HAP-1 (cell line): ENCODE measurements at regions not wholly inside any gene's neighbourhood (a gene's known extent, or its start where the extent isn't known, plus 50 kb on each side); places are given as distances from the start of the nearest gene placed in this dataset.

Experiments used
- DNase-seq, 2 experiments: peaks; one replicate each; pipeline ENCODE4 v3.0.0-alpha.2; 2016 to 2020; ENCODE audit warnings: low spot score in 2 of 2
- H3K27me3 ChIP-seq: fragments of 250-450 bp; sonication (Bioruptor Pico); 2 replicates; pipeline ENCODE4 v1.5.1; 2020; ENCODE audit warnings: low read depth, mild to moderate bottlenecking, moderate library complexity
- H3K36me3 ChIP-seq: fragments of 250-450 bp; sonication (Bioruptor Pico); replicated peaks from 2 replicates; pipeline ENCODE4 v1.5.1; 2020; ENCODE audit warnings: mild to moderate bottlenecking
- H3K4me1 ChIP-seq: fragments of 250-450 bp; sonication (Bioruptor Pico); 2 replicates; pipeline ENCODE4 v1.5.1; 2020; ENCODE audit warnings: mild to moderate bottlenecking
- H3K4me3 ChIP-seq: fragments of 250-450 bp; sonication (Bioruptor Pico); 2 replicates; pipeline ENCODE4 v1.5.1; 2020; ENCODE audit warnings: mild to moderate bottlenecking, moderate library complexity
- H3K9me3 ChIP-seq: fragments of 250-450 bp; sonication (Bioruptor Pico); 2 replicates; pipeline ENCODE4 v1.5.1; 2020; ENCODE audit warnings: mild to moderate bottlenecking, moderate library complexity
- in situ Hi-C: fragments of 300-500 bp; cut with MboI; formaldehyde crosslinking; loops from 3 replicates; pipeline ENCODE4 v1.14.3; 2020; ENCODE audit warnings: low sequenced_read_pairs, inconsistent platforms, mixed read lengths

- in situ Hi-C loops, result no loop called here
- peaks cover 39% of the 10 kb centered on the region for H3K27me3 ChIP-seq
These were observed 498.4 kb downstream of the TLE4 start for GRCh38 chr9:80070071-80070742.

GRCh38 chr9:80066931-80067330 is 495.2 kb downstream of the TLE4 start:
- Histone ChIP-seq H3K27me3 (peaks cover 48% of the 10 kb centered on the region), H3K4me1 (peaks cover 2% of the 10 kb centered on the region), H3K9me3 (no peaks in the 10 kb centered on the region), H3K36me3 (no peaks in the 10 kb centered on the region), H3K4me3 (no peak overlapping the region)
- peak; percentile 18 to 82 for DNase-seq
- in situ Hi-C loops, result no loop called here

More at GRCh38 chr9:80070071-80070742, 498.4 kb downstream of the TLE4 start:
- Histone ChIP-seq H3K4me1 (peaks cover 2% of the 10 kb centered on the region), H3K36me3 (no peaks in the 10 kb centered on the region), H3K9me3 (no peaks in the 10 kb centered on the region), H3K4me3 (no peak overlapping the region)
- DNase-seq, result no peak

- no peak overlapping the region for H3K4me3 ChIP-seq
- H3K4me1 ChIP-seq, result peaks cover 2% of the 10 kb centered on the region
- no peak for DNase-seq
- H3K27me3 ChIP-seq, result peaks cover 20% of the 10 kb centered on the region
- no peaks in the 10 kb centered on the region for H3K36me3 ChIP-seq
- in situ Hi-C loops, result no loop called here
- no peaks in the 10 kb centered on the region for H3K9me3 ChIP-seq
These were observed 490.8 kb downstream of the TLE4 start for GRCh38 chr9:80062567-80062966.

GRCh38 chr9:80061940-80062339 is 490.2 kb downstream of the TLE4 start:
- in situ Hi-C loops, result no loop called here
- H3K4me3 ChIP-seq, result no peak overlapping the region
- H3K4me1 ChIP-seq, result peaks cover 2% of the 10 kb centered on the region
- H3K36me3 ChIP-seq, result no peaks in the 10 kb centered on the region
- DNase-seq, result no peak
- no peaks in the 10 kb centered on the region for H3K9me3 ChIP-seq
- peaks cover 20% of the 10 kb centered on the region for H3K27me3 ChIP-seq

- H3K27me3 ChIP-seq, result peaks cover 16% of the 10 kb centered on the region
- H3K4me1 ChIP-seq, result peaks cover 2% of the 10 kb centered on the region; the same call in 1 of the 2 replicates
- no peaks in the 10 kb centered on the region for H3K36me3 ChIP-seq
- no peak overlapping the region for H3K4me3 ChIP-seq
- no peaks in the 10 kb centered on the region for H3K9me3 ChIP-seq
- in situ Hi-C loops, result no loop called here
- no peak for DNase-seq
These were observed 489.3 kb downstream of the TLE4 start for GRCh38 chr9:80061096-80061495.

GRCh38 chr9:80059979-80060378 is 488.2 kb downstream of the TLE4 start:
- no peak for DNase-seq
- H3K36me3 ChIP-seq, result no peaks in the 10 kb centered on the region
- H3K27me3 ChIP-seq, result peaks cover 6% of the 10 kb centered on the region
- H3K4me3 ChIP-seq, result no peak overlapping the region
- in situ Hi-C loops, result no loop called here
- no peaks in the 10 kb centered on the region for H3K4me1 ChIP-seq
- no peaks in the 10 kb centered on the region for H3K9me3 ChIP-seq

- no peak for DNase-seq
- H3K27me3 ChIP-seq, result peaks cover 2% of the 10 kb centered on the region; the same call in 1 of the 2 replicates
- H3K4me3 ChIP-seq, result no peak overlapping the region
- H3K4me1 ChIP-seq, result no peaks in the 10 kb centered on the region
- no peaks in the 10 kb centered on the region for H3K36me3 ChIP-seq
- in situ Hi-C loops, result no loop called here
- no peaks in the 10 kb centered on the region for H3K9me3 ChIP-seq
These were observed 487.4 kb downstream of the TLE4 start for GRCh38 chr9:80059191-80059590.

- no peak for DNase-seq
- Histone ChIP-seq H3K4me1 (no peaks in the 10 kb centered on the region; the same call in 1 of the 2 replicates), H3K9me3 (no peaks in the 10 kb centered on the region), H3K27me3 (no peaks in the 10 kb centered on the region), H3K4me3 (no peak overlapping the region), H3K36me3 (no peaks in the 10 kb centered on the region)
- in situ Hi-C loops, result no loop called here
These were observed 481.1 kb downstream of the TLE4 start for GRCh38 chr9:80052830-80053229.

GRCh38 chr9:80049096-80049782 is 477.5 kb downstream of the TLE4 start:
- DNase-seq, result no peak
- in situ Hi-C loops, result loop anchor here (25.0 kb wide), 1 partner anchor 112 kb away; no protein-coding TSS in a partner anchor
- no peaks in the 10 kb centered on the region for H3K36me3 ChIP-seq
- H3K9me3 ChIP-seq, result no peaks in the 10 kb centered on the region
- no peak overlapping the region for H3K4me3 ChIP-seq
- H3K4me1 ChIP-seq, result no peaks in the 10 kb centered on the region; the same call in 1 of the 2 replicates
- no peaks in the 10 kb centered on the region for H3K27me3 ChIP-seq

- no peak overlapping the region for H3K4me3 ChIP-seq
- H3K36me3 ChIP-seq, result no peaks in the 10 kb centered on the region
- H3K9me3 ChIP-seq, result no peaks in the 10 kb centered on the region
- no peaks in the 10 kb centered on the region; the same call in 1 of the 2 replicates for H3K4me1 ChIP-seq
- no peak for DNase-seq
- no peaks in the 10 kb centered on the region for H3K27me3 ChIP-seq
- in situ Hi-C loops, result loop anchor here (25.0 kb wide), 1 partner anchor 109 kb away; no protein-coding TSS in a partner anchor
These were observed 474.7 kb downstream of the TLE4 start for GRCh38 chr9:80046481-80046880.

GRCh38 chr9:80041821-80042220 is 470.1 kb downstream of the TLE4 start:
- Histone ChIP-seq H3K27me3 (no peaks in the 10 kb centered on the region), H3K4me1 (no peaks in the 10 kb centered on the region), H3K4me3 (no peak overlapping the region), H3K9me3 (no peaks in the 10 kb centered on the region), H3K36me3 (no peaks in the 10 kb centered on the region)
- in situ Hi-C loops, result loop anchor here (25.0 kb wide), 1 partner anchor 105 kb away; no protein-coding TSS in a partner anchor
- DNase-seq, result no peak

GRCh38 chr9:80040457-80040856 is 468.7 kb downstream of the TLE4 start:
- no peak overlapping the region for H3K4me3 ChIP-seq
- no peaks in the 10 kb centered on the region for H3K36me3 ChIP-seq
- in situ Hi-C loops, result loop anchor here (25.0 kb wide), 1 partner anchor 103 kb away; no protein-coding TSS in a partner anchor
- no peak for DNase-seq
- H3K9me3 ChIP-seq, result no peaks in the 10 kb centered on the region
- H3K4me1 ChIP-seq, result no peaks in the 10 kb centered on the region
- peaks cover 5% of the 10 kb centered on the region; the same call in 1 of the 2 replicates for H3K27me3 ChIP-seq

GRCh38 chr9:80030801-80031200 is 459.0 kb downstream of the TLE4 start:
- Histone ChIP-seq H3K9me3 (no peaks in the 10 kb centered on the region), H3K36me3 (no peaks in the 10 kb centered on the region), H3K4me3 (no peak overlapping the region), H3K27me3 (peaks cover 4% of the 10 kb centered on the region), H3K4me1 (no peaks in the 10 kb centered on the region)
- in situ Hi-C loops, result loop anchor here (25.0 kb wide), 1 partner anchor 94 kb away; no protein-coding TSS in a partner anchor
- DNase-seq, result no peak

GRCh38 chr9:80028501-80028900 is 456.7 kb downstream of the TLE4 start:
- DNase-seq, result no peak
- Histone ChIP-seq H3K4me3 (no peak overlapping the region), H3K36me3 (no peaks in the 10 kb centered on the region), H3K9me3 (no peaks in the 10 kb centered on the region), H3K4me1 (no peaks in the 10 kb centered on the region), H3K27me3 (no peaks in the 10 kb centered on the region)
- in situ Hi-C loops, result loop anchor here (25.0 kb wide), 1 partner anchor 91 kb away; no protein-coding TSS in a partner anchor
